ENCODE measurements at regions not wholly inside any gene's neighbourhood (a gene's known extent, or its start where the extent isn't known, plus 50 kb on each side); places are given as distances from the start of the nearest gene placed in this dataset.
"Not testable (repeated sequence)": the region's sequence is repeated elsewhere in the genome, so short reads cannot be mapped to it uniquely, and the experiment has no call there.

DNA sequence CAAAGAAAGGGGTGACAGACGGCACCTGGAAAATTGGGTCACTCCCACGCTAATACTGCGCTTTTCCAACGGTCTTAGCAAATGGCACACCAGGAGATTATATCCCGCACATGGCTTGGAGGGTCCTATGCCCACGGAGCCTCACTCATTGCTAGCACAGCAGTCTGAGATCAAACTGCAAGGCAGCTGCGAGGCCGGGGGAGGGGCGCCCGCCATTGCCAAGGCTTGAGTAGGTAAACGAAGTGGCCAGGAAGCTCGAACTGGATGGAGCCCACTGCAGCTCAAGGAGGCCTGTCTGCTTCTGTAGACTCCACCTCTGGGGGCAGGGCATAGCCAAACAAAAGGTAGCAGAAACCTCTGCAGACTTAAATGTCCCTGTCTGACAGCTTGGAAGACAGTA is 676.8 kb downstream of the BCKDHB start:
- H3K27me3 Mint-ChIP-seq; H3K4me1 Mint-ChIP-seq; H3K27ac Mint-ChIP-seq; H3K36me3 Mint-ChIP-seq; H3K4me3 Mint-ChIP-seq; H3K9me3 Mint-ChIP-seq (ENCODE audit: low read depth); ATAC-seq; CTCF ChIA-PET; DNase-seq: not testable (repeated sequence)

DNA sequence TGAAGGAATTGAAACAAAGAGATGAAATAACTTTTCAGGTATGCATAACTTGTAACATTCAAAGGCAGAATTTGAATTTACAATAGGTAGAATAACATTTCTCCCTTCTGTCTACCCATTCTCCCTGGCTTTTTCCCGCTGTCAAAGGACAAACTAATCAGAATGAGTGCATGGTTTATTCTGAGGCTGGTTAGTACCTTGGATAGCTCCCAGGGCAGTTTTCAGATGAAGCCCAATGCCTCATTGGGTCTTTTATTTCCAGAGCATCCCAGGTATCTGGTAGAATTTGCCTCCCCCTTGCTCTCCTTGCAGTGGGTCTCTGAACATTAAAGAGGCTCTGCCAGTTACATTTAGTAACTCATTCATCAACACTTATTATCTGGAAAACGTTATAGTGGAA is 665.5 kb downstream of the BCKDHB start:
- Mint-ChIP-seq H3K4me1 (no peaks in the 10 kb centered on the region), H3K27me3 (no peaks in the 10 kb centered on the region), H3K27ac (no peak overlapping the region), H3K4me3 (no peak overlapping the region), H3K9me3 (ENCODE audit: low read depth) (no peaks in the 10 kb centered on the region), H3K36me3 (no peaks in the 10 kb centered on the region)
- ATAC-seq: no peak
- DNase-seq: no peak
- CTCF ChIA-PET: no interaction called here

DNA sequence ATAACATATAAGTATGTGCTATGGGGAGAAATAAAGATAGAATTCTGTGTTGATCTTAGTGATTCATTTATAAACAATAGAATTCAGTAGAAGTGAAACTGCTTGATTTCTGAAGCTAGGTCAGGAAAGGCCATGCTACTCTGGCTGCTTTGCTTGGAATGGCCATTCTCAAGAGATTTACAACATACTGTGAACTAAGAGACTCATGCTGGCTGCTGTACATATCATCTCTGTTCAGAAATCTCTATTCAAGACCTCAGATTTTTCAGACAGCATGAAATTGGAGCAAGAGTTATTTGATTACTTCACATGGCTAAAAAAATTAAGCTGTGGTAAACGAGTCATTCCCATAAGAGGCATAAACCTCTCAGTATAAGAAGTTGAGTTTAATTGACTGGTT is 662.6 kb downstream of the BCKDHB start:
- H3K27ac Mint-ChIP-seq: no peak overlapping the region
- no peaks in the 10 kb centered on the region for H3K27me3 Mint-ChIP-seq
- H3K4me3 Mint-ChIP-seq: no peak overlapping the region
- no peaks in the 10 kb centered on the region for H3K4me1 Mint-ChIP-seq
- H3K9me3 Mint-ChIP-seq (ENCODE audit: low read depth): no peaks in the 10 kb centered on the region
- no peak for ATAC-seq
- DNase-seq: no peak
- CTCF ChIA-PET: interaction anchor here (1.4 kb wide), 1 partner anchor 8 kb away, joined by 4 read pairs; no protein-coding TSS in a partner anchor
- H3K36me3 Mint-ChIP-seq: no peaks in the 10 kb centered on the region

DNA sequence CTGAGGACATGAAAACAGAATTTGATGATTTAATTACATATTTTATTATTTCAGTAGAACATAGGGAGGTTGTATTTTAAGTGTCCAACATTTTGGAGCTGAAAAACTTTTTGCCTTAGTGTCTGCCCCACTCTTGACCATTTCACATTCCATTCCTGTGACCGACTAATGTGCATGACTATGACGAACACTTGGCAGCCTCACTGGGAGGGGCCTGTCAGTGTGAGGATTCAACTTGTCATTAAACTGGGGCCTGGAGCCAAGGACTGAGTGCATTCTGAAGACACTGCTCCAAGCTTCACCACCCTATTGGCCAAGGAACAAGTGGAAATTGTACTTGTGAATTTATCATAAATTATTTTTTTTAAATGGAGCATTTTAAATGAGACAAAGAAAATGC is 661.3 kb downstream of the BCKDHB start:
- Mint-ChIP-seq H3K9me3 (ENCODE audit: low read depth) (peaks cover 2% of the 10 kb centered on the region), H3K27ac (no peak overlapping the region), H3K27me3 (no peaks in the 10 kb centered on the region), H3K36me3 (no peaks in the 10 kb centered on the region), H3K4me1 (no peaks in the 10 kb centered on the region), H3K4me3 (no peak overlapping the region)
- DNase-seq (no peak), ATAC-seq (no peak)
- CTCF ChIA-PET: interaction anchor here (1.4 kb wide), 1 partner anchor 10 kb away, joined by 4 read pairs; no protein-coding TSS in a partner anchor

DNA sequence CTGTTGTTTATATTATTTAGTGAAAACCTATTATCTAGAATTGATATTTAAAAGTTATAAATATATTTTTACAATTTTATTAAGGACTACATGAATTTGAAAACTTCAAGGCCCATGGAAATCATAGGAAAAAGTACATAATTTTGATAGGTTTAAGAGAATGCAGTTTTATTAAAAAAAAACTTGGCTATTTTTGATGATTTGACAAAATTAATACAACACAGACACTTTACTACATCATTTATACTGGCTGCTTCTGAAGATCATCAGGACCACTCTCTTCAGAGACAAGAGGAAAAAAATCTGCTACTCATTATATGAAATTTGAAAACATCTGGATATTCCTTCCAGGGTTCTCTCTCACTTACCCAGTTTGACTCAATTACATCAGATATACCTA is 637.7 kb downstream of the BCKDHB start:
- Mint-ChIP-seq H3K36me3 (no peaks in the 10 kb centered on the region), H3K9me3 (ENCODE audit: low read depth) (peaks cover 5% of the 10 kb centered on the region), H3K4me3 (no peak overlapping the region), H3K27ac (no peak overlapping the region), H3K27me3 (no peaks in the 10 kb centered on the region), H3K4me1 (no peaks in the 10 kb centered on the region)
- no peak for ATAC-seq
- CTCF ChIA-PET: no interaction called here
- DNase-seq: no peak

DNA sequence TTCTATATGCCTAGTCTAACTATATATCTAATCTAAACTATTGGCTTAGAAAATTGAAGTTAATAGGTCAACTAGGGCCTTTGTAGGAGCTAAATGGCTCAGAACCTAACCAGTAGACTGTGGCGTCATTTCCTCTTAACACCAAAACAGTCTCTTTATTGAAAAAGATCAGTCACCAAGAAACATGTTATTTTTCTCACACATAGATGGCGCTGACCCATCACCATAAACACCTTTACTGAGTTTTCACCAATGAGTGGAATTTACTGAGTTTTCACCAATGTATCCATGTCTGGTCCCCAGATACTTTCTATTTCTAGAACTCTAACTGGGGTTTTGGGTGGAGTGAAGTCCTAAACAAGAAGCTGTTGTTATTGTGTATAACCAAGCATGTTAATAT is 636.0 kb downstream of the BCKDHB start:
- no peak overlapping the region for H3K27ac Mint-ChIP-seq
- DNase-seq: no peak
- H3K4me3 Mint-ChIP-seq: no peak overlapping the region
- ATAC-seq: no peak
- CTCF ChIA-PET: no interaction called here
- H3K4me1 Mint-ChIP-seq: no peaks in the 10 kb centered on the region
- peaks cover 5% of the 10 kb centered on the region for H3K9me3 Mint-ChIP-seq (ENCODE audit: low read depth)
- no peaks in the 10 kb centered on the region for H3K36me3 Mint-ChIP-seq
- no peaks in the 10 kb centered on the region for H3K27me3 Mint-ChIP-seq

DNA sequence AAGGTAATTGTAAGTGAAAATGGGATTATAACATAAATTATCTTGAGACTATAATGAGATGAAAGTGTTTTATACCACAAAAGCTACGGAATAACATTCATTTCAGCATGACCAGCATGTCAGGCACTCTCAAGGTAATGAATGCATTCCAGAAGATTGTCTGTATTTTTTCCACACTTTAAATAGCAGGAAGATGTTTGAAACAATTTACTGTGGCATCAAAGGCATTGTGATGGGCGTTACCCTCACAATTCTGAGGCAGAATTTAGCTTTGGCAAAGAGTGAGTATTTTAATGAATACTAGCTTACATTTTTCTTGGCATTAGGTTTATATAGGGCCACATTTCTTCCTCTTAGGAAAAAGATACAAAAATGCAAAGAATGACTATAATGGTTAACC is 627.2 kb downstream of the BCKDHB start:
- no peaks in the 10 kb centered on the region for H3K4me1 Mint-ChIP-seq
- H3K9me3 Mint-ChIP-seq (ENCODE audit: low read depth): peaks cover 5% of the 10 kb centered on the region
- no peaks in the 10 kb centered on the region for H3K27me3 Mint-ChIP-seq
- H3K36me3 Mint-ChIP-seq: no peaks in the 10 kb centered on the region
- CTCF ChIA-PET: no interaction called here
- ATAC-seq (no peak), DNase-seq (no peak)
- H3K4me3 Mint-ChIP-seq: no peak overlapping the region
- H3K27ac Mint-ChIP-seq: no peak overlapping the region

DNA sequence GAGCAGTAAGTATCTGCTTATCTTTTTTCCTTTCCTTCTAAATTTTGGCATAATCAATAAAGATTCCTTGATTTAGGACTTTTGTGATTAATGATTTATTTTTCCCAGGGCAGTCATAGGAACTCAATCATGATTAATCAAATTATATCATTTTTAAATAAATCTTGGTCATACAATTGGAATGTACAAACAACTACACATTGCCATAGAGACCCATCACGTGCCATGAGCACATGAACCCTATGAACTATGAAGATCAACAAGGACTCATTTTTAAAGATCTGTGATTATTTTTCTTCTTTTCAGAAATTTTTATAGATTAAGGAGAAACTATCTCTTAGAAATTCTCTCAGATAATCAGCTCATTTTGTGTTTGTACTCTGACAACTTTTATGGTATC is 622.4 kb downstream of the BCKDHB start:
- Mint-ChIP-seq H3K27me3 (no peaks in the 10 kb centered on the region), H3K36me3 (no peaks in the 10 kb centered on the region), H3K4me3 (no peak overlapping the region), H3K27ac (no peak overlapping the region), H3K4me1 (no peaks in the 10 kb centered on the region), H3K9me3 (ENCODE audit: low read depth) (no peaks in the 10 kb centered on the region)
- CTCF ChIA-PET: no interaction called here
- DNase-seq (no peak), ATAC-seq (no peak)

DNA sequence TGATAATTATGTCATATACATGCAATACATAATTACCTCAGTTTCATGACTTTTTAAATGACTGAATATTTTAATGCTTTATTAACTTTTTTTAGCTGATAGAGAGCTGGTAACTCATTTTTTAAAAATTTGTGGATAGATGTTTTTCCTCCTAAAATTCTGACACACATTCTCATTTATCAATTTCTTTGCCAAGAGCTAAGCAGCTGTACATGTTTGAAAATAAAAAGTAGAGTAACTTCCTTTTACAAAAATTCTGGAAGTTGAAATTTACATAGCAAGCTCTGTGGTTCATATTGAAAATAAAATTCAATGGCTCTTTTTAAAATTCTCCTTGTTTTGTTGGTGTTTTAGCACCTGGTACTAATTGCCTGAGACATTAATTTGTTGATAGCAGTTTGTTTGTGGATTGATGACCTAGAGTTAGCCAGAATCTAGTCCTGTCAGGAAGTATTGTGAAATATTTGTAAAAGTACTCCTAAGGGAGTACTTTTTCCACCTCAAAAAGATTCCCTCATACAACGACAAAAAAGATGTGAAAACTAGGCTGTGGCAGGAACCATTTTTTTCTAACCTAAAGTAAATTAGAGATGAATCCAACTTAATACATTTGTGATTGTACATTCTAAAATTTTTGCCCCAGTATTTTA is 621.8 kb downstream of the BCKDHB start:
- ATAC-seq (no peak), DNase-seq (no peak)
- H3K4me3 Mint-ChIP-seq: no peak overlapping the region
- no peaks in the 10 kb centered on the region for H3K4me1 Mint-ChIP-seq
- H3K27me3 Mint-ChIP-seq: no peaks in the 10 kb centered on the region
- H3K27ac Mint-ChIP-seq: no peak overlapping the region
- CTCF ChIA-PET: no interaction called here
- H3K9me3 Mint-ChIP-seq (ENCODE audit: low read depth): no peaks in the 10 kb centered on the region
- no peaks in the 10 kb centered on the region for H3K36me3 Mint-ChIP-seq

DNA sequence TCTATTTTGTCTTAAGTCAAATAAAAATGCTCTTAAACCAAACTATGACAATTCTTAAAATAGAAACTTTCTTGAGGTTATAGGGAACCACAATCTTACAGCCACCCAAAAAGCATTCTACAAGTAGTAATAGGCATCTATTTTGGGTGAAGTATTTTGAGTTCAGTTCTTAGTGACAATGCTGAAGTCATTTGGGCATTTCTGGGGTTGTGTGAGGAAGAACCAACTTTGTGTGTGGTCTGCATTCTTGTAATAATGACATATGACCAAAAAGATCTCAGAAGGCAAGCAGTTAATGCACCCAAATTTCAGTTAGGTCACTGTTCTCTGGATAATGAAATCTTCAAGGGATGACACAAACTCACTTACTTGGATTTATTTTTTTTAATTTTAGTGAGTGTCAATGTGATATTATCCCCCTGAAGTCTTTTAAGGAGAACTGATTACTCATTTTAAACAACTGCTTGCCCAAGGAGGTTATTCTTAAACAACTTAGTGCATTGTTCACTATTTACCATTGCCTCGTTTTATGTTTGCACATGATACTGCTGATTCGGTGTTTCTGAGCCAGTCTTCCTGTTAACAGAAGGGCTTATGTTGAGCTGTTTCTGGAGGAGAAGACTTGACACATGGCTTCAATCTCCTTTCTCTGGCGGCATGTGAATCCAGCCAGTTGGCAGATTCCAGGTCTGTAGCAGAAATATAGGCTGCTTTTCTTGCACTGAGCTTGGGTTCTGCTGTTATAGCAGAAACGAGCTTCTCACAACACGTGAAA is 618.9 kb downstream of the BCKDHB start:
- CTCF ChIA-PET: no interaction called here
- Mint-ChIP-seq H3K27me3 (no peaks in the 10 kb centered on the region), H3K27ac (no peak overlapping the region), H3K9me3 (ENCODE audit: low read depth) (no peaks in the 10 kb centered on the region), H3K4me3 (no peak overlapping the region), H3K4me1 (no peaks in the 10 kb centered on the region), H3K36me3 (no peaks in the 10 kb centered on the region)
- ATAC-seq: no peak
- no peak for DNase-seq

DNA sequence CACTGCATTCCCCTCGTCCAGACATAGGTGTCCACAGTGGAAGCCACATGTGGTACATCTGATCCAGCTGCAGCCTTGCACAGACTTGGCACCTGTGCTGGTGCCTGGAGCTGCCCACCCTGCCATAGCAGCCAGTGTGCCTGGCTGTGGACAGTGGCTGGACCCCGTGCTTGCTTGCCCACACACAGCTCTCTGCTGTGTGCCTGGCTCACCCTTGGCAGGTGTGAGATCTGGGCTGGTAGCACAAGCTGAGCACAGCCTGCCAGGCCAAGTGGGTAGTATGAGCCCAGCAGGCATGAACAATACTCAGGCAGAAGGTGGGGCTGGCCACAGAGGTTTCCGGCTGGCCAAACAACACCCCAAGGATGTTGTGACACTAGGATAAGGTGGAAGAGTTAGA is 614.4 kb downstream of the BCKDHB start:
- Mint-ChIP-seq H3K36me3 (no peaks in the 10 kb centered on the region), H3K4me1 (no peaks in the 10 kb centered on the region), H3K27ac (no peak overlapping the region), H3K4me3 (no peak overlapping the region), H3K9me3 (ENCODE audit: low read depth) (peaks cover 2% of the 10 kb centered on the region), H3K27me3 (no peaks in the 10 kb centered on the region)
- DNase-seq (no peak), ATAC-seq (no peak)
- CTCF ChIA-PET: no interaction called here

DNA sequence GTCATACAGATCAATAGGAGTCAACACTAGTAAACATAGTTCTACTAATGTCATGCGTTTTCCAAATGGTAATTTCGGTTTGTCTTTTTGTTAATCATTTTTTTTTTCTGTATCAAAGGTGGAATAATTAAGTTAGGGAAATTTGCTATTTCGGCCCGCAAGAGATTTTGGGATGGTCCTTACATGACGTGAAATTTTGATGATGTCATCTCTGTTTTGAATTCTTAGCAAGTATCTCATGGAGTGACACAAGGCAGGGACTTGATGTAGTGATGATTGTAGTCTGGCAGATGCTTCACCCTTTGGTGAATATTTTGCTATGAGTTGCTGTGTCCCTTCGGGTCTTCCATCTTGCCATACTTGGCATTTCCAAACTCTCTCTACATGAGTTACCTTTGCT is 608.0 kb downstream of the BCKDHB start:
- H3K27ac Mint-ChIP-seq: no peak overlapping the region
- no peak overlapping the region for H3K4me3 Mint-ChIP-seq
- H3K4me1 Mint-ChIP-seq: no peaks in the 10 kb centered on the region
- CTCF ChIA-PET: no interaction called here
- peaks cover 5% of the 10 kb centered on the region for H3K9me3 Mint-ChIP-seq (ENCODE audit: low read depth)
- no peaks in the 10 kb centered on the region for H3K27me3 Mint-ChIP-seq
- no peaks in the 10 kb centered on the region for H3K36me3 Mint-ChIP-seq
- DNase-seq (no peak), ATAC-seq (no peak)

DNA sequence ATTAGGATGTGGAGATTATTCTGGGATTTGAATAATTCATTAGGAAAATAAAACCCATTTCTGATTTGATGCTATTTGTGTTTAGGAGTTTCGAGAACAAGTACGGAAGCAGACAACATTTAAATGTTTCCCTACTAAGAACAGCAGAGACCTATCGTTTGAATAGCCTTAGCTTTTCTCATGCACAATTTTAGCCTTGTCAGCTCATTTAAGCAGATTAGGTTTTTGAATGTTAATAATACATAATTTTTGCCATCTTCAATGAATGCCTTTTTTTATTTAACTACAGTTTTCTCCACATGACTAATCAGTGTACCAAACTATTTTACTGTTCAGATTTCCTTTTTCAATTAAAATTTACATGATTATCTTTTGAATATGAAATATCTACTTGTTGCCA is 592.0 kb downstream of the BCKDHB start:
- H3K4me1 Mint-ChIP-seq: no peaks in the 10 kb centered on the region
- peaks cover 2% of the 10 kb centered on the region for H3K9me3 Mint-ChIP-seq (ENCODE audit: low read depth)
- no peak overlapping the region for H3K27ac Mint-ChIP-seq
- no peaks in the 10 kb centered on the region for H3K36me3 Mint-ChIP-seq
- ATAC-seq (no peak), DNase-seq (no peak)
- H3K27me3 Mint-ChIP-seq: no peaks in the 10 kb centered on the region
- no peak overlapping the region for H3K4me3 Mint-ChIP-seq
- CTCF ChIA-PET: no interaction called here

DNA sequence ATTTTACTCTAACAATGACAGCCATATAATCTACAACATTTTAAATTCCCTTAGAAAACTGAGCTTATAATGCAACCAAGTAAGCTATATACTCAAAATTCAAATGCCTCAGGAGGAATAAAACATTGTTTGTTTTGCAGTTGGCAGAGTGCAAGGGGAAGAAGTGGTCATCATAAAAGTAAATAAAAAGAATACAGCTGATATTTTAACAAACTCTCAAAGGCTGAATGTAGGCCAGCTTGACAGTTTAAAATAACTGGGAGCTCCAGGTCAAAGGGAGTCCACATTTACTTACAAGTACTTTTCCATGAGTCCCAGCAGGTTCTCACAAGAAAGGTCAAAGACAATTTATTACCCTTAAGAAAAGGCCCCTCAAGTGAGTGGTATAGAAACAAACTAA is 589.8 kb downstream of the BCKDHB start:
- DNase-seq: no peak
- H3K9me3 Mint-ChIP-seq (ENCODE audit: low read depth): no peaks in the 10 kb centered on the region
- H3K27me3 Mint-ChIP-seq: no peaks in the 10 kb centered on the region
- H3K4me1 Mint-ChIP-seq: no peaks in the 10 kb centered on the region
- ATAC-seq: no peak
- no peak overlapping the region for H3K27ac Mint-ChIP-seq
- CTCF ChIA-PET: no interaction called here
- H3K36me3 Mint-ChIP-seq: no peaks in the 10 kb centered on the region
- H3K4me3 Mint-ChIP-seq: no peak overlapping the region

Data from activated CD8-positive, alpha-beta memory T cell treated with anti-CD3 and anti-CD28 coated beads, Interleukin-2, amount 10 ng/mL, durations not matched to agents 7 days and 5 days (primary cell).